ENCODE measurements at regions not wholly inside any gene's neighbourhood (a gene's known extent, or its start where the extent isn't known, plus 50 kb on each side); places are given as distances from the start of the nearest gene placed in this dataset.
"Not testable (repeated sequence)": the region's sequence is repeated elsewhere in the genome, so short reads cannot be mapped to it uniquely, and the experiment has no call there.

GRCh38 chr9:135358552-135358940 is 121.0 kb upstream of the PPP1R26 start:
- ATAC-seq, result no peak

GRCh38 chr9:135359764-135360163 is 119.8 kb upstream of the PPP1R26 start:
- ATAC-seq, result no peak
- DNase-seq, result no peak

More at GRCh38 chr9:135358552-135358940, 121.0 kb upstream of the PPP1R26 start:
- DNase-seq, result no peak

GRCh38 chr9:135360617-135361016 is 119.0 kb upstream of the PPP1R26 start:
- DNase-seq, result no peak
- no peak for ATAC-seq

- not testable (repeated sequence) for ATAC-seq, DNase-seq
Observed at GRCh38 chr9:135361668-135362067, 117.9 kb upstream of the PPP1R26 start.

GRCh38 chr9:135363596-135363995 is 116.0 kb upstream of the PPP1R26 start:
- ATAC-seq, result no peak

GRCh38 chr9:135365013-135365768 is 114.4 kb upstream of the PPP1R26 start:
- ATAC-seq, result no peak
- DNase-seq, result no peak

More at GRCh38 chr9:135363596-135363995, 116.0 kb upstream of the PPP1R26 start:
- DNase-seq, result no peak

- DNase-seq, result no peak
- ATAC-seq, result no peak
Observed at GRCh38 chr9:135366104-135366503, 113.5 kb upstream of the PPP1R26 start.

- DNase-seq (no peak), ATAC-seq (no peak)
Observed at GRCh38 chr9:135369412-135369990, 110.1 kb upstream of the PPP1R26 start.

GRCh38 chr9:135370411-135371375 is 108.9 kb upstream of the PPP1R26 start:
- no peak for ATAC-seq
- no peak for DNase-seq

GRCh38 chr9:135371535-135371934 is 108.0 kb upstream of the PPP1R26 start:
- ATAC-seq (no peak), DNase-seq (no peak)

GRCh38 chr9:135372036-135372435 is 107.5 kb upstream of the PPP1R26 start:
- no peak for DNase-seq
- no peak for ATAC-seq

- DNase-seq (no peak), ATAC-seq (no peak)
Observed at GRCh38 chr9:135372501-135373008, 107.0 kb upstream of the PPP1R26 start.

- DNase-seq (no peak), ATAC-seq (no peak)
Observed at GRCh38 chr9:135373151-135373685, 106.4 kb upstream of the PPP1R26 start.

- no peak for ATAC-seq
Observed at GRCh38 chr9:135373820-135374219, 105.8 kb upstream of the PPP1R26 start.

GRCh38 chr9:135374591-135374990 is 105.0 kb upstream of the PPP1R26 start:
- DNase-seq (no peak), ATAC-seq (no peak)

More at GRCh38 chr9:135373820-135374219, 105.8 kb upstream of the PPP1R26 start:
- no peak for DNase-seq

- no peak for ATAC-seq
Observed at GRCh38 chr9:135375001-135375400, 104.6 kb upstream of the PPP1R26 start.

GRCh38 chr9:135376511-135377265 is 102.9 kb upstream of the PPP1R26 start:
- ATAC-seq, result no peak

More at GRCh38 chr9:135375001-135375400, 104.6 kb upstream of the PPP1R26 start:
- DNase-seq, result no peak

GRCh38 chr9:135377431-135377830 is 102.2 kb upstream of the PPP1R26 start:
- DNase-seq, result no peak

More at GRCh38 chr9:135376511-135377265, 102.9 kb upstream of the PPP1R26 start:
- DNase-seq, result no peak

GRCh38 chr9:135378751-135379150 is 100.8 kb upstream of the PPP1R26 start:
- ATAC-seq (no peak), DNase-seq (no peak)

More at GRCh38 chr9:135377431-135377830, 102.2 kb upstream of the PPP1R26 start:
- no peak for ATAC-seq

- DNase-seq (no peak), ATAC-seq (no peak)
Observed at GRCh38 chr9:135379540-135380267, 99.9 kb upstream of the PPP1R26 start.

Measured in stimulated activated naive CD8-positive, alpha-beta T cell treated with anti-CD3 and anti-CD28 coated beads, Interleukin-15, Interleukin-2, amounts not matched to agents 100 U/mL and 50 U/mL, for 24 hours (primary cell).